ENCODE measurements at regions not wholly inside any gene's neighbourhood (a gene's known extent, or its start where the extent isn't known, plus 50 kb on each side); places are given as distances from the start of the nearest gene placed in this dataset.

DNA sequence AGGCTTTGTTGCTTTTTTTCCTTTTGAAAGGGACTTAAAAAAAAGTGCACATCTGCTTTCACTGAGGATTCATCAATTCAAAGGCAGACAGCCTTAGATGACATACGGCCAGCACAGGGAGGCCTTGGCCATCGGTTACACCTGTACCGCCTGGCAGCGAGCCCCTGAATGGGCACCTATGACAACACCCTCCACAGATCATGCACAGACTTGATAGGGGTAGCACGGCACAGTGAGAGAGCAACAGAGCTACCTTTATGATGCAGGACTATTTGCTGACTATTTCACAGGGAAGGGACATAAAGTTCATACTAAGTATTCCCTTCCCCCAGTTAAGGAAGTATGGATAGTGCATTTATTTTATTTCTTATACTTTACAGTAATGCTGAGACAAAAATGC lies 137.9 kb upstream of the ARID2 start:
- no peak for DNase-seq
- Mint-ChIP-seq H3K9me3 (no peaks in the 10 kb centered on the region), H3K36me3 (no peaks in the 10 kb centered on the region), H3K4me1 (no peaks in the 10 kb centered on the region), H3K27me3 (no peaks in the 10 kb centered on the region), H3K4me3 (no peak overlapping the region), H3K27ac (no peak overlapping the region)

DNA sequence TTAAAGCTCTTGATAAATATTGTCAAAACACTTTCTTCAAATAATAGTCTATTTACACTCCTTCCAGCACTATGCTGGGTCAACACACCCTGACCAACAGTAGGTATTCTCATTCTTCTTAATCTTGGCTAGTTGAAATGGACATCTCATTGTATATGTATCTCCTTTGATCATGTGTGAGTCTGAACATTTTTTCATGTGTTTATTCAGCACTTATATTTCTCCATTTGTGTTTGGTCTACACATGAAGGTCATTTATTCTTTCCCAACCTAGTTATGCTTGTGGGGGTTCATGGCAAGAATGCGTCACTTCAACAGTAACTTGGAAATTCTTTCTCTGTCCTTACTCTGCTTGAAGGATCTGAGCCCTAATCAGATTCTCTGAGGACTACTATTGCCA lies 133.1 kb upstream of the ARID2 start:
- Mint-ChIP-seq H3K27me3 (no peaks in the 10 kb centered on the region), H3K4me3 (no peak overlapping the region), H3K4me1 (no peaks in the 10 kb centered on the region), H3K36me3 (no peaks in the 10 kb centered on the region), H3K9me3 (no peaks in the 10 kb centered on the region), H3K27ac (no peak overlapping the region)
- DNase-seq, result no peak

DNA sequence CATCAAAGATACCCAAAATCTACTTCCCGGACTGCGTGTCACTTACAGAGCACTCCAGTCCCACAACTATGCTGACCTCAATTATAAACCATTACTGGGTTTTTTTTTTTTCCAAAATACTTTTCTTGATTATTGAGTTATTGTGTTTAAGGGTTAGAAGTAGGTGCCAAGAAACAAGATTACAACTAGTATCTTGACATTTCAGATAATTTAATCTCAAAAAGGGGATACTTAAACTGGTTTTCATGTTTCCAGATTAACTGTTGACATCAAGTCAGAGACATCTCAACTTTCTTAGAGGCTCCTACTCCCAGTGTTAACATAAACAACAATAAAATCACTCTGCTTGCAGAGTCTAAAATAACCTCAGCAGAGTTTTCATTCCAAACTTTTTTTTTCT lies 131.2 kb upstream of the ARID2 start:
- H3K4me3 Mint-ChIP-seq, result no peak overlapping the region
- H3K27ac Mint-ChIP-seq, result no peak overlapping the region
- H3K27me3 Mint-ChIP-seq, result no peaks in the 10 kb centered on the region
- H3K36me3 Mint-ChIP-seq, result no peaks in the 10 kb centered on the region
- DNase-seq, result no peak
- no peaks in the 10 kb centered on the region for H3K4me1 Mint-ChIP-seq
- no peaks in the 10 kb centered on the region for H3K9me3 Mint-ChIP-seq

DNA sequence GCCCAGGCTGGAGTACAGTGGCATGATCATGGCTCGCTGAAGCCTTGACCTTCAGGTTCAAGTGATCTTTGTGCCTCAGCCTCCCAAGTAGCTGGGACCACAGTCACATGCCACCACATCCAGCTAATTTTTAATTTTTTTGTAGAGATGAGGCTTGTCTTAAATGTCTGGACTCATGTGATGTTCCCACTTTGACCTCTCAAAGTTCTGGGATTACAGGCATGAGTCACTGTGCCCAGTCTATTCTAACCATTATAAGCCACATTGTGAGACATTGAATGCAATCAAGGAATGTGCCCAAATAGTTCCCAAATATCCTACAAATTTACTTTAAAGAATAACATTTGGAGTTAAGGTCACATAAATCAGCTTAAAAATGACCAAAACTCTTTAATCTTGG lies 130.7 kb upstream of the ARID2 start:
- Mint-ChIP-seq H3K36me3 (no peaks in the 10 kb centered on the region), H3K4me3 (no peak overlapping the region), H3K27me3 (no peaks in the 10 kb centered on the region), H3K27ac (no peak overlapping the region), H3K9me3 (no peaks in the 10 kb centered on the region), H3K4me1 (no peaks in the 10 kb centered on the region)
- DNase-seq, result no peak

DNA sequence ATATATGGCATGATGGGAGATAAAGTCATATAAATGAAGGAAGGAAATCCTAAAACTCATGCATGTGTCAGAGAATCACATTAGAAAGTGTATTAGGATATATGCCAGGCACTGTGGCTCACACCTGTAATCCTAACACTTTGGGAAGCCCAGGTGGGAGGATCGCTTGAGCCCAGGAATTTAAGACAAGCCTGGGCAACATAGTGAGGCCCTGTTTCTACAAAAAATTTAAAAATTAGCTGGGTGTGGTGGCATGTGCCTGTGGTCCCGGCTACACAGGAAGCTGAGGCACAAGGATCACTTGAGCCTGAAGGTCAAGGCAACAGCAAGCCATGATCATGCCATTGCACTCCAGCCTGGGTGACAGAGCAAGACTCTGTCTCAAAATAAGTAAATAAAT lies 130.3 kb upstream of the ARID2 start:
- DNase-seq, result no peak
- Mint-ChIP-seq H3K4me3 (no peak overlapping the region), H3K4me1 (no peaks in the 10 kb centered on the region), H3K27ac (no peak overlapping the region), H3K27me3 (no peaks in the 10 kb centered on the region), H3K9me3 (no peaks in the 10 kb centered on the region), H3K36me3 (no peaks in the 10 kb centered on the region)

DNA sequence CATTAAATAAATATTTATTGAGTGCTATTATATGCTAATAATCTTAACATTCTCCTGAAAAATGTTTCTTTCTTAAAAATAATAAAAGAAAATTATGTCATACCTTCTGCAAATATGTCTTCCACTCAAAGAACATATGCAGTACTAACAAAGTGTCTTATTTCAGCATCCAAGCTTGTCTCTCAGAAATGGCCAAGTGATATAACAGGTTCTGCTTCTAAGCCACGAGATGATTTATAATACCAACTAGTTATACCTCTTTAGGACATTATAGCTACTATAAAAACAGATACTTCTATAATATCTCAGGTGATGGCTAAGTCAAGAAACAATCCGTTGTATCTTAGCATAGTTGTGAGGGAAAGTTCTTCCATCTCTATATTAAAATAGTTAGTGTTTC lies 128.1 kb upstream of the ARID2 start:
- no peak overlapping the region for H3K4me3 Mint-ChIP-seq
- peaks cover 4% of the 10 kb centered on the region for H3K36me3 Mint-ChIP-seq
- H3K27ac Mint-ChIP-seq, result no peak overlapping the region
- H3K27me3 Mint-ChIP-seq, result no peaks in the 10 kb centered on the region
- H3K4me1 Mint-ChIP-seq, result no peaks in the 10 kb centered on the region
- no peak for DNase-seq
- H3K9me3 Mint-ChIP-seq, result peaks cover 10% of the 10 kb centered on the region

DNA sequence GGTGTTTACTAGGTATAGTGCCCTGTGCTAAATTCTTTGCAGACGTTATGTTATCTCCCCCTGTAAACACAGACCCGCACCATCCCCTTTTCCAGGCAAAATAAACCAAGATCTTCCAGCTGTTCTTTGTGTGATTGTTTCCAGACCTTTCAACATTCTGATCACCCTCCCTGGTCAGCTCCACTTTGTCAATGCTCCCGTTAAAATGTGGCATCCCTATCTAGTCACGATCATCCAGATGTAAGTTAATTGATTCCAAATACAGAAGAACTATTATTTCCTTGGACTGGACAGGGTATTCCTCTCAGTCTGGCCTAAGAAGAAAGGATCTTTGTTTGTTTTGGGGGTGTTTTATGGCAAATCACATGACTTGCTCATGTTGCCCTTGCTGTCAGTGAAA lies 127.6 kb upstream of the ARID2 start:
- Mint-ChIP-seq H3K27ac (no peak overlapping the region), H3K4me1 (no peaks in the 10 kb centered on the region), H3K4me3 (no peak overlapping the region), H3K36me3 (peaks cover 4% of the 10 kb centered on the region), H3K27me3 (no peaks in the 10 kb centered on the region), H3K9me3 (peaks cover 10% of the 10 kb centered on the region)
- no peak for DNase-seq

GRCh38 chr12:45605624-45606023 lies 123.9 kb upstream of the ARID2 start:
- Mint-ChIP-seq H3K27ac (no peak overlapping the region), H3K4me3 (no peak overlapping the region), H3K4me1 (no peaks in the 10 kb centered on the region), H3K36me3 (peaks cover 4% of the 10 kb centered on the region), H3K27me3 (peaks cover 20% of the 10 kb centered on the region), H3K9me3 (peaks cover 10% of the 10 kb centered on the region)
- no peak for DNase-seq

DNA sequence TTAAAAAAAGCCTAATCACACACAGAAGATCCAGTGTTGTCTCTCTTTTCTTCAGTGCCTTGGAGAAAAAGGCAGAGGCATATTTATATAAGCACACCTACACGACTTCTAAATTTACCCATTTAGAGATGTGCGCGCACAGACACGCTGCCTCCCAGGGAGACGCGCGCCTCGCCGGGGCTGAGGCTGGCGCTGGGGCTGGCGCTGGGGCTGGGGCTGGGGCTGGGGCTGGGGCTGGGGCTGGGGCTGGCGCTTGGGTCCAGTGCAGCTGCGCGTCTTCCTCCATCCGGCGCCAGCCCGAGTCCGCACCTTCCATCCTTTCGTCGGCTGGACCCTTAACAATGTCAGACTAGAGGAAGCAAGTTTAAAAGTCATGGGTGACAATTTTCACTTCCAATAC lies 118.4 kb upstream of the ARID2 start:
- no peak for DNase-seq
- Mint-ChIP-seq H3K27ac (no peak overlapping the region), H3K9me3 (no peaks in the 10 kb centered on the region), H3K4me3 (no peak overlapping the region), H3K4me1 (peaks cover 8% of the 10 kb centered on the region), H3K36me3 (no peaks in the 10 kb centered on the region), H3K27me3 (peaks cover 20% of the 10 kb centered on the region)

DNA sequence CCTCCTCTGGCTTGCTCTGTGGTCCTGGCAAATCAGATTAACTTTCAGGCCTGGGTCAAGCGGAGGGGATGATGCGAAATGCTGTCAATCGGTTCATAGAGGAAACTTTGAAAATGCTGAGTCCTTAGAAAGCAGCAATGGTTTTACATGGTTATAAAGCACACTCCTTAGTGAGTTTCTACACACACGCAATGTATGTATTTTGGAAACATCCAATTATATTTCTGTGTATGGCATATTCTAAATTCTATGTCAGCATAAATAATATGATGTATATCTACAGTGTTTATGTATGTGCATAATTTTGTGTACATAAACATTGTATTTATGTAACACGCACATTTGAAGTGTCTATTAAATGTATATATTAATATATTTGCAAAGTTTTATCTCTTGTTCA lies 118.0 kb upstream of the ARID2 start:
- H3K4me3 Mint-ChIP-seq, result no peak overlapping the region
- no peaks in the 10 kb centered on the region for H3K36me3 Mint-ChIP-seq
- H3K4me1 Mint-ChIP-seq, result peaks cover 8% of the 10 kb centered on the region
- H3K27me3 Mint-ChIP-seq, result peaks cover 20% of the 10 kb centered on the region
- no peak overlapping the region for H3K27ac Mint-ChIP-seq
- no peak for DNase-seq
- H3K9me3 Mint-ChIP-seq, result no peaks in the 10 kb centered on the region

GRCh38 chr12:45612044-45612794 lies 117.3 kb upstream of the ARID2 start:
- H3K4me3 Mint-ChIP-seq, result no peak overlapping the region
- H3K9me3 Mint-ChIP-seq, result no peaks in the 10 kb centered on the region
- H3K4me1 Mint-ChIP-seq, result peaks cover 8% of the 10 kb centered on the region
- no peak for DNase-seq
- peaks cover 20% of the 10 kb centered on the region for H3K27me3 Mint-ChIP-seq
- no peaks in the 10 kb centered on the region for H3K36me3 Mint-ChIP-seq
- no peak overlapping the region for H3K27ac Mint-ChIP-seq

DNA sequence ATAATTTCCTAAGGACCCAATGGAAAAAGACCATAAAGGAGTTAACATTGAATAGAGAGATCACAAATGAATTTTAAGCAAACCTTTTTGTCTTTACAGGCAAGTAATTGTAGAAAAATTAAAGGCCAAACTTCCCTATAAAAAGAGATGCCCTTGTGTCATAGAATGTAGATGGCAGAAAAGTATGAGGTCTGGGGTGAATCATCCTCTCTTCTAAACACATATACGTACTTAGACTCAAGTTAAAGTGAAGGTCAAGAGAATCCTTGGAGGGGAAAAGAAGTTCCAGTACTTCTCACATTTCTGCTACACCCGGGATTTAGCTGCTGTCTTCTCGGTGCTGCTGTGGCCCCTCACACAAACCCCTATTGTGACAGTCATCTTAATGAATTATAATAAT lies 116.2 kb upstream of the ARID2 start:
- no peak overlapping the region for H3K4me3 Mint-ChIP-seq
- H3K4me1 Mint-ChIP-seq, result peaks cover 8% of the 10 kb centered on the region
- H3K27me3 Mint-ChIP-seq, result peaks cover 16% of the 10 kb centered on the region
- no peak for DNase-seq
- H3K27ac Mint-ChIP-seq, result no peak overlapping the region
- H3K36me3 Mint-ChIP-seq, result no peaks in the 10 kb centered on the region
- no peaks in the 10 kb centered on the region for H3K9me3 Mint-ChIP-seq

DNA sequence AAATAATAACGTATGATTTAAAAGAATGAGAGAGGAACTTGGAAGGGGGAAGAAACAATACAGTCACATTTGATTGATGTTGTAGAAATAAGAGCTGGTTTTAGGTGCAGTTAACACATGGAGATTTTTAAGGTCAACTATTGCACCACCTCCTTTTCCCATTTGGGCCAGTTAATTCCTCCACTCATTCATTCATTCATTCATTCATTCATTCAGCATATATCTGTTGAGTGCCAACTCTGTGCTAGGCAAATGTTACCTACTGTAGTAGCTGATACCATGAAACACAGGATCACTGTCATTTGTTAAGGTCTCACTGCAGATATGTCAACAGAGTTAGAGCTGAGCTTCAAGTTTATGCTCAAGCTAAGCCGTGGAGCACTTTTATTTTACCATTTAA lies 115.7 kb upstream of the ARID2 start:
- peaks cover 11% of the 10 kb centered on the region for H3K27me3 Mint-ChIP-seq
- DNase-seq, result no peak
- no peaks in the 10 kb centered on the region for H3K9me3 Mint-ChIP-seq
- peaks cover 8% of the 10 kb centered on the region for H3K4me1 Mint-ChIP-seq
- no peaks in the 10 kb centered on the region for H3K36me3 Mint-ChIP-seq
- no peak overlapping the region for H3K4me3 Mint-ChIP-seq
- H3K27ac Mint-ChIP-seq, result no peak overlapping the region

GRCh38 chr12:45615268-45615667 lies 114.2 kb upstream of the ARID2 start:
- Mint-ChIP-seq H3K9me3 (no peaks in the 10 kb centered on the region), H3K4me3 (no peak overlapping the region), H3K27ac (no peak overlapping the region), H3K4me1 (peaks cover 8% of the 10 kb centered on the region), H3K27me3 (peaks cover 6% of the 10 kb centered on the region), H3K36me3 (no peaks in the 10 kb centered on the region)
- no peak for DNase-seq

GRCh38 chr12:45619736-45620135 lies 109.8 kb upstream of the ARID2 start:
- Mint-ChIP-seq H3K4me3 (no peak overlapping the region), H3K27ac (no peak overlapping the region), H3K27me3 (peaks cover 5% of the 10 kb centered on the region), H3K9me3 (peaks cover 2% of the 10 kb centered on the region), H3K36me3 (no peaks in the 10 kb centered on the region), H3K4me1 (no peaks in the 10 kb centered on the region)
- DNase-seq, result no peak

GRCh38 chr12:45621703-45622102 lies 107.8 kb upstream of the ARID2 start:
- H3K27me3 Mint-ChIP-seq, result peaks cover 5% of the 10 kb centered on the region
- no peaks in the 10 kb centered on the region for H3K36me3 Mint-ChIP-seq
- DNase-seq, result no peak
- H3K27ac Mint-ChIP-seq, result no peak overlapping the region
- H3K4me3 Mint-ChIP-seq, result no peak overlapping the region
- H3K4me1 Mint-ChIP-seq, result no peaks in the 10 kb centered on the region
- H3K9me3 Mint-ChIP-seq, result peaks cover 2% of the 10 kb centered on the region
